PC-3 (cell line): ENCODE measurements at regions not wholly inside any gene's neighbourhood (a gene's known extent, or its start where the extent isn't known, plus 50 kb on each side); places are given as distances from the start of the nearest gene placed in this dataset.

Experiments used
- CTCF ChIP-seq: fragments of 300-600 bp; sonication (generic); conservative IDR thresholded peaks from 2 replicates; pipeline ENCODE4 v1.5.1; 2017; ENCODE audit warnings: antibody characterized with exemption, low read depth, mild to moderate bottlenecking, low read length
- EZH2 ChIP-seq: fragments of 300-600 bp; sonication (generic); IDR thresholded peaks from one replicate; pipeline ENCODE4 v1.6.1; 2017; ENCODE audit warnings: antibody characterized with exemption, mild to moderate bottlenecking, low read length; ENCODE audit not compliant: unreplicated experiment

- TF ChIP-seq EZH2 (no peak), CTCF (no peak)
Observed at GRCh38 chr6:100944644-100945043, 63.5 kb upstream of the ASCC3 start.
